BE2C (cell line): ENCODE measurements at regions not wholly inside any gene's neighbourhood (a gene's known extent, or its start where the extent isn't known, plus 50 kb on each side); places are given as distances from the start of the nearest gene placed in this dataset.

Experiments
- DNase-seq: peaks from one replicate; pipeline ENCODE4 v3.0.0-alpha.2; 2020
- H3K27me3 ChIP-seq: fragments of 250-450 bp; sonication (Bioruptor Pico); 2 replicates; pipeline ENCODE4 v1.5.1; 2020; ENCODE audit warnings: mild to moderate bottlenecking
- H3K36me3 ChIP-seq: fragments of 250-450 bp; sonication (Bioruptor Pico); 2 replicates; pipeline ENCODE4 v1.5.1; 2020; ENCODE audit warnings: mild to moderate bottlenecking
- H3K4me1 ChIP-seq: fragments of 250-450 bp; sonication (Bioruptor Pico); 2 replicates; pipeline ENCODE4 v1.5.1; 2020
- H3K4me3 ChIP-seq: 2 replicates; pipeline ENCODE4 v1.5.1; 2011; ENCODE audit warnings: low read depth, low read length
- H3K9me3 ChIP-seq: fragments of 250-450 bp; sonication (Bioruptor Pico); 2 replicates; pipeline ENCODE4 v1.5.1; 2020
- TF ChIP-seq, protein P1 (sequence below): IDR thresholded peaks from 2 replicates; pipeline ENCODE4 v1.5.1; 2012; ENCODE audit warnings: mild to moderate bottlenecking, low read depth, low read length

DNA sequence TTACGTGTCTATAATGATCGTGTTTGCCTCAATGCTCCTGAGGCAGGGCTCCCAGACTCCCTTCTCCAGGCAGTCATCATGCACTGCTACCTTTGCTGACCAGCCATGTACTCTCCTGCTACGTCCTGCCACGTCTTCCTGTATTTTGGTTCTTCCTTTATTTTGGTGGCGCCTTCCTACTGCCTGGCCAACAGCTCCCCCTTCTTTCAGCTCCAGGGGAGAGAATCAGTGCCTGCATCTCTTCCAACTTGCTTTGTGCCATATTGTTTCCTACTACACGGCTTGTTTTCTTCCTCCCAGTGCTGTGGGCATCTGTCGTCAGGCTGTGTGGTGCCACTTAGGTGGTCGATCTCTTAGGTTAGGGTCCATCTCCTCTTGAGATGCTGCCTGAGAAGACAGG is 96.2 kb downstream of the FGF9 start:
- Histone ChIP-seq H3K36me3 (no peaks in the 10 kb centered on the region), H3K4me3 (no peak overlapping the region)

DNA sequence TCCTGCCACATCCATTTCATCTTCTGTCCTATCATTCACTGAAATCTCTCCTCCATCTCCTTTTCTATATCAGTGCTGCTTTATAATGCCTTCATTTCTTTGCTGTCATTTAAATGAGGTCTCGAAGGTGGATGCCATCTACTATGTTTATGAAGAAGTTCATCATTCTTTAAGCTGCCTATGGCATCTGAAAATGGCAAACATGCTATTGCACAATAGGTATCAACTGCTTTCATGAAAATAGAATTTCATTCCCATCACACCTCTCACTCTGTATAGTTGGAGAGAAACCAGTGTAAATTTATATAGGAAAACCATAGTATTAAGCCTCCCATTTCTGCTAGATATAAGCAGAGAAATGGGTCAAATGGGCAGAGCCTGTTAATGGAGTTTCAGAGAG is 100.2 kb downstream of the FGF9 start:
- Histone ChIP-seq H3K9me3 (no peaks in the 10 kb centered on the region), H3K27me3 (no peaks in the 10 kb centered on the region), H3K4me3 (no peak overlapping the region), H3K4me1 (no peaks in the 10 kb centered on the region), H3K36me3 (no peaks in the 10 kb centered on the region)
- DNase-seq = no peak
- TF ChIP-seq, protein P1, sequence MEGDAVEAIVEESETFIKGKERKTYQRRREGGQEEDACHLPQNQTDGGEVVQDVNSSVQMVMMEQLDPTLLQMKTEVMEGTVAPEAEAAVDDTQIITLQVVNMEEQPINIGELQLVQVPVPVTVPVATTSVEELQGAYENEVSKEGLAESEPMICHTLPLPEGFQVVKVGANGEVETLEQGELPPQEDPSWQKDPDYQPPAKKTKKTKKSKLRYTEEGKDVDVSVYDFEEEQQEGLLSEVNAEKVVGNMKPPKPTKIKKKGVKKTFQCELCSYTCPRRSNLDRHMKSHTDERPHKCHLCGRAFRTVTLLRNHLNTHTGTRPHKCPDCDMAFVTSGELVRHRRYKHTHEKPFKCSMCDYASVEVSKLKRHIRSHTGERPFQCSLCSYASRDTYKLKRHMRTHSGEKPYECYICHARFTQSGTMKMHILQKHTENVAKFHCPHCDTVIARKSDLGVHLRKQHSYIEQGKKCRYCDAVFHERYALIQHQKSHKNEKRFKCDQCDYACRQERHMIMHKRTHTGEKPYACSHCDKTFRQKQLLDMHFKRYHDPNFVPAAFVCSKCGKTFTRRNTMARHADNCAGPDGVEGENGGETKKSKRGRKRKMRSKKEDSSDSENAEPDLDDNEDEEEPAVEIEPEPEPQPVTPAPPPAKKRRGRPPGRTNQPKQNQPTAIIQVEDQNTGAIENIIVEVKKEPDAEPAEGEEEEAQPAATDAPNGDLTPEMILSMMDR = no peak

More for the DNA sequence above, 96.2 kb downstream of the FGF9 start:
- H3K4me1 ChIP-seq = no peaks in the 10 kb centered on the region
- DNase-seq = no peak
- no peaks in the 10 kb centered on the region for H3K27me3 ChIP-seq
- TF ChIP-seq, protein P1 = no peak
- no peaks in the 10 kb centered on the region for H3K9me3 ChIP-seq

DNA sequence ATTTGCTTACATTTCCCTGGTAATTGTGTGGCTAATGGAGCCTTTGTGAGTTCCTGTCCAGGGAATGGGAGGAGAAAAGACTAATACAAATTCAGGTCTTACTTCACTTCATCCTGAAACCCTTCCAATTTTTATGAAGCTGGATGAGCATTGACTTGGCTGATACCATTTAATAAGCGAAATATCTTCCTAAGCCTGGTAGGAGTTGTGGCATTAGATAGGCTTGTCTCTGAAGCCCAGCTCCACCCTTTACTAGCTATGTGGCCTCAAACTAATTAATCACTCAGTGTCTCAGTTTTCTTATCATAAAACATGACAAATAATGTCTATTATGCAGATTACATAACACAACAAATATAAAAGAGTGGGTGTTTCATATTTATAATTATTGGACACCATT is 106.3 kb downstream of the FGF9 start:
- no peaks in the 10 kb centered on the region for H3K4me1 ChIP-seq
- no peaks in the 10 kb centered on the region for H3K36me3 ChIP-seq
- no peak overlapping the region for H3K4me3 ChIP-seq
- H3K9me3 ChIP-seq = no peaks in the 10 kb centered on the region
- DNase-seq = no peak
- TF ChIP-seq, protein P1 = no peak
- H3K27me3 ChIP-seq = no peaks in the 10 kb centered on the region

DNA sequence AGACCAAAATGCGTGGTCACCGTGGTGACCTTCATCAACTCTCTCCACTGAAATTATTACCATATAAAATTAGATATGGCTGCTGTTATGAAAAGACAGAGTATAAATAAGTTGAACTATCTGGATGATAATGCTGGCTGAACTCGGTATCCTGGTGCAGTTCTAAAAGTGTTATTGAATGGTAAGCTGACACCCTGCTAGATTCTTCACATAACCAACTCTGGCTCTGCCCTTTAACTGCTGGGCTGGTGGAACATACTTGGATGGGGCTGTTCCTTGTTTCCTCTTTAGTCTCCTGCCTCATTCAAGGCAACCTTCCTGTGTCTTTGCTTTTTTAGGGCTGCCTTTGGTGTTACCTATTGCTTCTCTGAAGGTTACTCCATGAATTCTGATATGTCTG is 106.9 kb downstream of the FGF9 start:
- no peaks in the 10 kb centered on the region for H3K36me3 ChIP-seq
- H3K4me1 ChIP-seq = no peaks in the 10 kb centered on the region
- H3K27me3 ChIP-seq = no peaks in the 10 kb centered on the region
- no peak overlapping the region for H3K4me3 ChIP-seq
- DNase-seq = no peak
- no peaks in the 10 kb centered on the region for H3K9me3 ChIP-seq
- TF ChIP-seq, protein P1 = no peak

DNA sequence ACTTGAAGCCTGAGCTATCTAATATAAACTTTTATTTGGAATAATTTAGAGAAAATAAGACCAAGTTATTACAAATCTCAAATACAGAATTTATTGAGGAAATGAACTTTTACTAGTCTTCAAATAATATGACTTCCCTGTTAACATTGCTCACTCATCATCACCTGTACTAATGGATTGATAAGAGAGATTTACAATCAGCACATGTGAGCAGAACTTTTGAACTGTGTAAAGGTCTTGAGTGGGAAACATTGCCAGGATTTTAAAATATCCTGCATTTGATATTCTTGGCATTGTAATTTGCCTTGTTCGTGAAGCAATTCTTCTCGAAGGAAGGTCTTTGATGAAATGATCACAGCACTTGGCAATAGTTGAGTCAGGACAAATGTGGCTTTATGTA is 111.9 kb downstream of the FGF9 start:
- TF ChIP-seq, protein P1 = no peak
- no peak overlapping the region for H3K4me3 ChIP-seq
- no peaks in the 10 kb centered on the region for H3K9me3 ChIP-seq
- H3K27me3 ChIP-seq = no peaks in the 10 kb centered on the region
- no peaks in the 10 kb centered on the region for H3K36me3 ChIP-seq
- no peaks in the 10 kb centered on the region for H3K4me1 ChIP-seq
- DNase-seq = no peak

DNA sequence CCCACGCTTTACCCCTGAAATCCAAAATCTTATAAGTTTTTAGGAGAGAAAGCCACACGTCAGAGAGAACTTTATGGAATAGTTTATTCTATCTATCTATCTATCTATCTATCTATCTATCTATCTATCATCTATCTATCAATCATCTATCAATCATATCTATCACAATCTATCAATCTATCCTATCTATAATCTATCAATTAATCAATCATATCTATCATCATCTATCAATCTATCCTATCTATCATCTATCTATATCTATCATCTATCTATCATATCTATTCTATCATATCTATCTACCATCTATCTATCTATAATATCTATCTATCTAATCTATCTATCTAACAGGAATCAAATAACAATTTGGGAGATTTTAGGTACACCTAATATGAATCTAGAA is 115.1 kb downstream of the FGF9 start:
- TF ChIP-seq, protein P1 = no peak
- no peaks in the 10 kb centered on the region for H3K36me3 ChIP-seq
- DNase-seq = no peak
- H3K27me3 ChIP-seq = no peaks in the 10 kb centered on the region
- no peak overlapping the region for H3K4me3 ChIP-seq
- no peaks in the 10 kb centered on the region for H3K4me1 ChIP-seq
- no peaks in the 10 kb centered on the region; the same call in 1 of the 2 replicates for H3K9me3 ChIP-seq
